NCI-H226 (cell line): ENCODE measurements at regions not wholly inside any gene's neighbourhood (a gene's known extent, or its start where the extent isn't known, plus 50 kb on each side); places are given as distances from the start of the nearest gene placed in this dataset.

Experiments used
- DNase-seq: peaks from one replicate; pipeline ENCODE4 v3.0.0-alpha.2; 2015

DNA sequence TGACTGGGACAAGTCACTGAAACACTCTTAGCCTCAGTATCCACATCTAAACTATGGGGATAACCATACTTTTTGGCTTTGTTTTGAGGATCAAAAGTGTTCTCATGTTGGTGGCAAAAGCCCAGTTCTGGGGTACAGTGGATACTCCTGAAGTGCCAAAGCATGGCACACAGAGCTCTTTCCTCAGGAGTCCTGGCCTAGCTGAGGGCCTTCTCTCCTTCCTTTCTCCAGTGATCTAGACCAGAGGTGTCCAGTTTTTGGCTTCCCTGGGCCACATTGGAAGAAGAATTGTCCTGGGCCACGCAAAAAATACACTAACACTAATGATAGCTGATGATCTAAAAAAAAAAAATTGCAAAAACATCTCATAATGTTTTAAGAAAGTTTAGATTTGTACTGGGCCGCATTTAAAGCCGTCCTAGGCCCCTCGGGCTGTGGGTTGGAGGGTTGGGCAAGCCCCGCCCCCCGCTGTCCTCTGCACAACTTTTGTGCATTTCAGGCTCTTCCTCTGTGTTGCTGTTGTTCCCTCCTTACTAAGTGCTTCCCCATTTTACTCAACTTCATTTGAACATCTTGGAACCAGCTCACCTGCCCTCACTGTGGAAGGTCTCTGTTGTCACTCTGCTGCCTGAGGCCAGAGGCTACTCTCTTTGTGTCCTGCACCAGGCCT is 337.0 kb downstream of the CYRIA start:
- no peak for DNase-seq

DNA sequence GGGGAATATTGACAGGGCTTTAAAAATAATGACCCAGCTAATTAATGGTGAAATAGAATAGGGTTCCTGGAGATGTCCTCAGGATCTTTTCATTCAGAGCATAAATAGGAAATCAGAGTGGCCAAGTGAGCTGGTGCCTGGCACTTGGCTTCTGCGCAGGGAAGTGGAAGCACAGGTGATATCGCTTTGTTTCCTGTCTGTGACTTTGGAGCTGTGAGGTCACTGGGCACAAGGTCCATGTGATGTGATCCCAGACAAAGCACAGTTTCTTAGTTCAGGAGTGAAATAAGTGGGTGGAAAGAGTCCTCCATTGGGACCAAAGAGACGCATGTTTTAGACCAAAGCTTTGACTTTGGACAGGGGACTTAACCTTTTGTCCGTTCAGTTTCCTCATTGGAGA is 338.3 kb downstream of the CYRIA start:
- no peak for DNase-seq

DNA sequence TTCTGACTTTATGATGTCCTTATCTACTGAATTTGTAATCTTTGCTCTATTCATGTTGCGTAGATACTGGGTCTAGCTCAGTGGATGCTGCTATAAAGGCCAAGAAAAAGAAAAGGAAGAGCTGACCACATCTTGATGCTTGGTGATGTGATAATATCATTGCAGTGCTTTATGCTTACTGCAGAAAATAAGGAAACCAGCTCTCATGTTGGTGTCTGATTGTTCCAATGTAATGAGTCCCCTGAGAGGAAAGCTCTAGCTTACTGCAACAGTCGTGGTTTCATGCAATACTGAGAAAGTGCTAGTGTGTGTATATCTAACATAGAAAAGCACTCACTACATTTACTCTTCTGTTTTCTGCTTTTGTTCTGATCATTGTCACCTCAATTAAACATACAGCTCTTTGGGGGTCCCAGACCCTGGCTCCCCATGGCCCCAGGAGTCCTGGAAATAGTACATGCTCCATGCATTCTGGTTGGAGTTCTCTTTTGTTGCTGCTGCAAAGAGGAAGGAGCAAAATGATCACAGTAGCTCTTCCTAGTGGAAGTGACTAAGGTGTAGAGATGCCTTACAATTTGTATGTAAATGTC is 338.8 kb downstream of the CYRIA start:
- no peak for DNase-seq

DNA sequence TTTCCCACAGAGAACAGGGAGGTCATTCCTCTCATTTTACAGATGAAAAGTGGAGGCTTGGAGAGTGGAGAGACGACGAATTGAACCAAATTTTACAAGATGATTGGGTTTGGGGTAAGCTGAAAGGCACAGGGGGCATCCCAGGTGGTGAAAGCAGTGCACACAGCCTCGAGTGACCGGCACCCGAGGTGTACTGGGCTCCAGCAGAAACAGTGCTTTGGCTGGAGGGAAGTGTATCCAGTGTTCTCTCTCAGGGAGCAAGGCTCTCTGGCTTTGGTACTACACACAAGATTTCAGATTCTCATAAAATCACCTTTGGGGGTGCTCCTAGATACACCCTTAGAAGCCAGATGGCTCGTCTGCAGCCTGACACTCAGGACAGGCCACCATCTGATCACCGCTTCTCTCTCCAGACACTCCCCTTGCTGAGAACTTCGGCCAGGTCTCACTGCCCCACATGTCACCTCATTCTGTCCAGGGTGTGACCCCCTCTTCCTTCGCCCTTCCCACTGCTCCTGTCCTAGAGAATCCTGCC is 339.6 kb downstream of the CYRIA start:
- DNase-seq: no peak

DNA sequence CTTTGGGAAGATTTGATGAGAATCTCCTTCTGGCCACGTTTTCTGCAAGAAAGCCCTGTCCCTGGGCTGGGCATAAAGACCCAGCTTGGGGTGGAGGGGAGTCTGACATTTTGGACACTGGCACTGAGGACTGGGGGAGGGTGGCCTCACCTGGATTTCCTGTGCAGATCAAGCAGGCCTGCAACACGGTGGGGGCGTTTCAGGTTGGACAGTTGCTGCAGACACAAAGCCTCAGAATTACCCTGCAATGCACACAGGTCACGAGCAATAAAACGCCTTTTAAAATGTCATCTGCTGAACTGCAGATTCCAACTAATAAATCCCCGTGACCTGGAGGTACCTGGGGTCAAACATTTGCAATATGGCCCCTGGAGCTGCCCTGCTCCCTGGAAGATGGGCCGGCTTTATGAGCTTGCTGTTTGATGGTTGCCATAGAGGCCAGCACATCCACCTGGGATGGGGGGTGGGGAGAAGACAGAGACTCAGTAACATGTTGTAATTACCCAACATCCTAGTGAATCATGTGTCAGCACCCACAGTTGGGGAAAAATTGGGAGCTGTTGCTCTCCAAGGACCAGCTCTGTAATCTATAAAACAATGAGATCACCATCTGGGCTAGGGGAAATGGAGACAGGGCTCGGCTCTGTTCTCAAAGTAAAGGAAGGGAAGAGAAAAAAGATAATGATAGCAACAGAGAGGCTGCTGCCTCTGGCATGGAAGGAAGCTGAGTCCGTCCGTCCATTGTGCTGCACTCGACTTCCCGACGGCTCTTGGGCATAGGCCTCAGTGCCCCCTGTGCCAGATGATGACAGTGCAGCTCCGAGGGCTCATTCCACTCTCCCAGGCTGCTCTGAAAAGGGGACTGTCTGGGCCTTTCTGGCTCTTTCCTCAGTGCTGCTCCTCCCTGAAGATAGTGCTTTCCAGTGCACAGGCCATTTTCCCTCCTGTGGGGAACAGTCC is 340.3 kb downstream of the CYRIA start:
- DNase-seq: no peak

DNA sequence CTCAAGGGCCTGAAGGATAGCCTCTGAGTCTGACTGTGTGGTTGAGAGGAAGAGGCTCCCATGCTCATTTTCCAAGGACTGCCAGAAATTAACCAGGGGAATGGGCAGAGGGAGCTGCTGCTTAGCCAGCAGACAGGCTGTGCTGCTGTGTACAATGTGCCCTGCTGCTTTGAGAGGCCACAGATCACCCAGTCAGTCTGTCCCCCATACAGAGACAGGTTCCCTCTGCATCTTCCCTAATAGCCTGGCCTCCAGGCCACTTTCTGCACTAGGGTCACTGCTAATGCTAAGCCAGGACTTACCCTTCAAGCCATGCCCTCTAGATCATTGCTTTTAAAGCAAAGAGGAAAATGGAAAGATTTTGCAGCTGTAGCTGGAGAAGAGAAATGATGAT is 341.1 kb downstream of the CYRIA start:
- DNase-seq: no peak

DNA sequence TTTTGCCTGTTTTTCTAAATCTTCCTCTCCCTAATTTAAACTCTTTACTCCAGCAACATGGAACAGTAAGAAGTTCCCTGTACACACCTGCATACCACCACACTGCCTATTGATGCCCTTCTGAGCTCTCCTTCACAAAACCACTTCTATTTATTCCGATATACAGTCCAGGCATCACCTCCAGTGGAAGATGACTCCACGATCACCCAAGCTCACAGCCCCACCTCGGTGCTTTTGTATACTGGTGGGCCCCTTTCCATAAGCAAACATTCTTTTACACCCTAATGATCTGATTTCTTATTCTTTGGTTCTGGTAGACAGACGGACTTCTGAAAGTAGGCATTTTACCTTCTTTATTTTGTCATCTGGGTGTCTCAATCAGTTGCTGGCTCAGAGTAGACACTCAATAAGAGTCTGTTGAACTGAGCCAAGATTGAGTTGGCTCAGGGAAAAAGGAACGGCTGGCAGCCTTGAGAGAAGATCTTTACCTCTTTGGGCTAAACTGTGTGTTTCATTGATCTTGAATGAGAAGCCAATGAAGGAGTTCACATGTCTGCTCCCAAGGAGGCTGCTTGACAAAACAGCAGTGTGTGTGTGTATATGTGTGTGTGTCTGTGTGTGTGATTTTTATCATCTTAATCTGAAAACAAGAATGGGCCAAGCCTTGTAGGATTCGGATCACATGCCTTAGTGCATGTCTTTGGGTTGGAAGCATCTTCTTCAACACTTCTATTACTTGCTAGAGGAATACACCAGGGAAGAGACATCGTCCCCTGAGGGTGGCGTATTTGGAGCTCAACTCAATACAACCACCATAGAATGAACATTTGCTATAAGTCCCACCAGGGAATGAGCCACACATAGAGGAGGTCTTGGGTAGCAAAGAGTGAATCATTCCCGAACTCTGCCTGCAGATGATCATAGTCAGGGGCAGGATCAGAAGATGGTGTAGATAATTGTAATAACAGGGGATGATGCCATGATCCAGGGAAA is 341.8 kb downstream of the CYRIA start:
- no peak for DNase-seq

DNA sequence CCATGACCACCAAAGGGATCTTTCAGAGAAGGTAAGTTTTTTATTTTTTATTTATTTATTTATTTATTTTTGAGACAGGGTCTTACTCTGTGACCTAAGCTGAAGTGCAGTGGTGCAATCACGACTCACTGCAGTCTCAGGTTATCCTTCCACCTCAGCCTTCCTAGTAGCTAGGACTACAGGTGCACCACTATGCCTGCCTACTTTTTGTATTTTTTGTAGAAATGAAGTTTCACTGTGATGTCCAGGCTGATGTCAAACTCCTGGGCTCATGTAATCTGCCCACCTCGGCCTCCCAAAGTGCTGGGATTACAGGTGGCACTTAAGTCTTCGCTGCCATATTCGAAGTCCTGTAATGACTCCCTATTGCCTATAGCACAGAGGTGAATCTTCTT is 342.5 kb downstream of the CYRIA start:
- no peak for DNase-seq

DNA sequence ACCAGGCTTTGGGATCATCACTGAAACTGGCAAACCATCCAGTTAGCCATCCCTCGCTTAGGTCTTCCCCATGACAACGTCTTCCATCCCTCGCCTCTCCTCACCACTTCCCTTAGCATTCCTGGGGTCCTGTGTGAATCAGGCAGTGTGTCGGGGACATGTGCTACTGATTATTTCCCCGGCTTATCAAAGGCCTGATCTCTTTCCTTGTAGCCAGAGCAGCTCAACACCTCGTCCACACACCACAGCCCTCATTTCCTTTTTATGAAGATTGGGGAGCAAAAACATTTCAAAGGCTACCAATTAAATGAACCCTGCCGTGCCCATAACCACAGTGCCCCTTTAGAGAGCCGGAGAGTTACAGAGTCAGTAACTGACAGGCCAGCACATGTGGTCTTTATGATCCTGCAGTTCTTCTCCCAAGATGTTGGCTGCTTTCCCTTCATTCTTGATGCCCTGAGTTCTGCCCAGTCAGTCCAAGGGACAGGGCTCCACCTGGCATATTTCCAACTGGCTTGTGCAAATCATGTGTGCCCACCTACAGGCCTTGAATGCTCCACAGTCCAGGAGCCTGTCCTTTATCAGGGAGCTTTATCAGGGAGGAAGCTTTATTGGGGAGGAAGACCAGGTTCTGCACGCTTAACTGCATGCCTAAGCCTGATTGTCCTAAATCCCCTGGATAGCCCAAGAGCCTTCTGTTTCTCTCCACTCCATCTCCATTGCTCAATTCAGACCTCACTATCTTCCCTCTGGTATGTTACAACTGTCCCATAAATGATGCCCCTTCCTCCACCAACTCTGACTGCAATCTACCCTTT is 343.1 kb downstream of the CYRIA start:
- no peak for DNase-seq

DNA sequence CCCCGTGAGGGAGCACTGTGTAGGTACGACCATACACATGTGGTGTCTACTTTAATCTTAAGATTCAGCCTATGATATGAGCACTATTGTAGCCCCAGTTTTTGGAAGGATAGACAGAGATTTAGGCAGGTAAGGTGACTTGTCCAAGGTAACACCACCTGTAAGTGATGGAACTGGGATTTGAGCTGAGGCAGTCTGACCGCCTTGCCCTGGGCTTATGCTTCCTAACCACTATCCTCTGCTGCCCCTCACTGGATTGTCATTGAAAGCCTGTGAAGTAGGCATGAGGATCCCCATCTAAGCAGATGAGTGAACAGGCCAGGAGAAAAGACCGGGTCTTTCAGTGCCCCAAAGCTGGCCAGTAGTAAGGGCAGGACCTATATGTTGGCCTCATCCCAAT is 343.8 kb downstream of the CYRIA start:
- no peak for DNase-seq

DNA sequence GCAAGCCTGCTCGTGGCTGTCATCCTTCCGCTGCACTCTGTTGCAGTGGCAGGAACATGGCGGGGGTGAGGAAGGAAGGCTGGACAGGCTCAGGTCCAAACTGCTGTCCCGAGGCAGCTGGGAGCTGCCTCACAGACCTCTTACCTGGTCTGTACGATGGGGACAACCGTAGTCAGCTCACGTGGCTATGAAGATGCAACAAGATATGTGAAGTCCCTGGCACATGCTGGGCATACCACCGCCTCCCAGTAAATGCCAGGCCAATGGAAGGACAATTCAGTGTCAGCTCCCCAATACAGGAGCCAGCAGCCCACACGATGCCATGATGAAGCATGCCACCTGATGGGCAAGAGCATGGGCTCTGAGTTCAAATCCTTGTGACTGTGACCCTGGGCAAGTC is 344.4 kb downstream of the CYRIA start:
- DNase-seq: no peak

DNA sequence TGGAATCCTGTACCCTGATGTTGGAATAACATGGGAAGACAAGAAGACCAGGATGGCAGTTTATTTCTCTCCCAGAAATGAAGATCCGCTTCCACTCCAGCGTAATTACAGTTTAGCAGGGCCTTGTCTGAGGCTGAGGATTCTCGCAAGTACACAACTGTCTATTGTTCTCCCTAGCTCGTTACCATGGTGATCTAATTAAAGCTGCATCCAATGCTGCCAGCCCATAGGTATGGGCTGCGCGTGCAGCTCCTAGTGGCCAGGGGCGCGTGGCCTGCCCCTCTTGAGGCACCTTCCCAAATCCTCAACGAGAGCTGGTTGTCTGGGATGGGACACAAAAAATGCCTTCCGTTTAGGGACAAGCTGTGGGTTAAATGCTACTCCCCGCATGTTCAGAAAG is 344.9 kb downstream of the CYRIA start:
- no peak for DNase-seq

DNA sequence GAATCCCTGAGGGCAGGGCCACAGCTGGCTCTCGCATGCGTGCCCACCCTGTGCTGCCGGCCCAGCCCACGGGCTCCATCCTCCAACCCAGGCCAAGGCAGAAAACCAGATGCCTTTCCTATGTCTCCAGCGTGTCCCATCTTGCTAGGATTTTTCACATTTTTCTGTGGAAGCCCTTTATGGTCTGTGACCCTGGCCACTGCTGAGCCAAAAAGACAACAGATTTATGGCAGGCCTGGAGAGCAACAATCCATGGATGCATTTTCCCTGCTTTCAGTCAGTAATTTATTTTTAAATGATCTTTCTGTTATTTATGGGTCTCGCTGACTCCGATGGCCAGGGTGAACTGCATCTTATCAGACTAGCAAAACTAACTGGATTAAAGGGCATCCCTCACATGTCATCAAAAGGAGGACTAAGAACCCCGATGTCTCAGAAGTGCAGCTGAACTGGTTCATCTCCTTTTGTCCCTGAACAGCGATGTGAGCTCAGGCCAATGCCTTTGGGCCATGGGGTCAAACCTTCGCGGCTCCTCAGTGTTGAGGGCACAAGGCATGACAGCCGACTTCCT is 346.0 kb downstream of the CYRIA start:
- DNase-seq: no peak

DNA sequence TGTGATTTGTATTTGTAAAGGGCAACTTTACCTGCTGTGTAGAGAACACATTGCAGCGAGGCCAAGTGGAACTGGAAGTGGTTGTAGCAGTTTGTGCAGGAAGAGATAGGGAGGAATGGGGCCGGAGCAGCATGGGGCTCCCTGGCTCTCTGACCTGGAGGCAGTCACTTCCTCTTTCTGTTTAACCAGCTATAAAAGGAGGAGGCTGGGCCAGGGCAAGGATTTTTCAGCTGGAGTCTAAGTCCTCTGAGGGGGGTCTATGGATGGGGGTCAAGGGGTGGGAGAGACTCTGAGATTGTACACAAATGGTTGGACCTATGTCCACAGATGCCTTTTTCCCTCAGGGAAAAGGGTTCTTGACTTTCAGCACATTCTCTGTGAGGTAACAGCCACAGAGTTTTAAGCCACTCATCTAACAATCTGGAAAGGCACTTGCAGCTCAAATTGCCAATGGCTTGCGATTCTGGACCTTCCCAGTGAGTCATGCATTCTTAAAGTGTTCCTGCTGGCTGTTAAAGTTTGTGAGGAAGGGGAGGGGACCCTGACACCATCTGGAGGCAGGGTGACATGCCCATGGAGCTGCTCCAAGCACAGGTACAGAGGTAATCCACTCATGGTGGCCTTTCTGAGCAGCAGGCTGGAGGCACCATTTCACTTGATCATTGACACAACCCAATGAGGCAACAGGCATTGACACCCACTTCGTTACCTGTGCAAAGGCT is 347.0 kb downstream of the CYRIA start:
- DNase-seq: no peak

DNA sequence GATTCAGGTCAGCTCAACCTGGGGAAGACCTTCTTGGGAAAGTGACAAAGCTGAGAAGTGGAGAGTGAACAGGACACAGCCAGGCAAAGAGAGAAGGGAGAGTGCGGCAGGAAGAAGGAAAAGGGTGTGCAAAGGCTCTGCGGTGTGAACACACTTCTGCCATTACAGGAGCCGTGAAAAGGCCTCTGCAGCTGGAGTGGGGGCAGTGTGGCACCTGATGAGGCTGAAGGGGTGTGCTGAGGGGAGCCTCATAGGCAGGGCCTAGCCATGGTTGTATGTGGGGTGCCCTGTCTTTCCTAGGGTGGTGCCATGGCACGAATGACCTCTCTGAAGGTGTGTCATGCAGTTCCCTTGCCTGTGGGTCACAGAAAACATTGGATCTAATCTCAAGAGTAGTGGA is 347.6 kb downstream of the CYRIA start:
- DNase-seq: no peak

DNA sequence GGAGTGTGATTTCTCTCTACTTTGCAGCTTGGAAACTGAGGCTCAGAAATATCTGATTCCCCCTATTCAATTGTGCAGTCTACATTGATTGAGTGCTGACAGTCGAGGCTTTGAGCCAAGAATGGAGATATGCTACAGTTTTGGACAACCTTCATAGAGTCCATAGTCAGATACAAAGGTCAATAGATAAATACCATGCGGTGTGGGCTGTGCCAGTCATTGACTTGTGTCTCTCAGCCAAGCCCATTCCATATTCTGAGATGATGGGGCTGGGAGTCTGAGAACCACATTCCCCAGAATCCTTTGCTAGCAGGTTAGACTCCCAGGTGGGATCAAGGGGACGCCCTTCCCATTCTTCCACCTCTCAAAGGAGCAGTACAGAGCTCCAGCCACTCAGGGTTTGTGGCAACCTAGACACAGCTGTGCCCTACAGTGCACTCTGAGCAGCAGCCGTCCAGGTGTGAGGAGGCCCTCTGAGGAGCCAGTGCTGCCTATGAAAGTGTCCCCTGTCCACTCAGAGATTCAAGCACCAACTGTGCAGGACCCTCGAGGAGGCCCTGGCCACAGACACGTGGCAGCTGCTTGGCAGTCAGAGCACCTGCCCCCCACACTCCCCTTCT is 348.3 kb downstream of the CYRIA start:
- no peak for DNase-seq

DNA sequence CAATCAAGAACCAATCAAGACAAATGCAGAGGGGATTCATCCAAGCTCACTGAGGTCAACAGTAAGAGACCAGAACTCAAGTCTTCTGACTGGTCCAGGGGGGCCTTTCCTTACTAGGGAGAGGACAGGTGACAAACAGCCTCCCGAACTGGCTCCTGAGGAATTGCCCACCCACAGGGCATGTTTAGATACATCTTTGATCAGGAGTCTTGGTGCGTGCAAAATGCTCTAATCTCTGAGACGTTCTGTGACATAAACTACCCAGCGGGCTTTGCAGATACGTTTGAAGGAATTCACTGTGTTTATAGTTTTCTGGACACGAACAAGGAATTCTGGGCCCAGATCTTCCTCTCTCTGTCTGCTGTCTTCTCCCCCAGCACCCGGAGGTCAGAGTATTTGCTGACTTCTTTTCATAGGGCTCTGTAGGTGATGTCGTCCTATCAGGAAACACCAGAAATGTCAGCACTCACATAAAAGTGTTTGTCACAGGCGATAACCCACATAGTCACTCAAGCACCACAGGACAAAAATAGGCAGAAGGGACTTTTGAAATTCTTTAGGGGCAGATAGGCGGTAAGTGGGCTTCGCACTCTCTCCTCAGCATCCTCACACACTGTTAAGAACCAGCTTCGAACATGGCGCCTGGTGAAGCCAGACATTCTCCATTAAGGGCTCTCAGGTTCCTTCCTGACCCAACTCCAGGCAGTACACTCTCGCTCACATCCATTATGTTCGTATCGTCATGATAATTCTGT is 349.0 kb downstream of the CYRIA start:
- DNase-seq: no peak

DNA sequence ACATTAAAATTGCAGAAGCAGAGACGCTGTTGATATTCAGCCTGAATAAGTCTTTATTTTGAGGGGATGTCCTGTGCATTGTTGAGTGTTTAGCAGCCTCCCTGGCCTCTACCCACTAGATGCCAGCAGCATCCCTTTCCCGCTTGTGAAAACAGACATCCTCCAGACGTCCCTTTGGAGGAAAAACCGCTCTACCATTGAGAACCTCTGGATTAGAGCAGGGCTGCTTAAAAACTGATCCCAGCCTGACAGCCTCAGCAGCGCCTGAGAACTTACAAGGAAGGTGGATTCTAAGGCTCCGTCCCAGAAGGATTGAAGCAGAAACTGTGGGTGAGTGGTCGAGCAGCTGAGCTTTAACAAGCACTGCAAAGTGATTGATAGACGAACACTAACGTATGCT is 349.7 kb downstream of the CYRIA start:
- no peak for DNase-seq

DNA sequence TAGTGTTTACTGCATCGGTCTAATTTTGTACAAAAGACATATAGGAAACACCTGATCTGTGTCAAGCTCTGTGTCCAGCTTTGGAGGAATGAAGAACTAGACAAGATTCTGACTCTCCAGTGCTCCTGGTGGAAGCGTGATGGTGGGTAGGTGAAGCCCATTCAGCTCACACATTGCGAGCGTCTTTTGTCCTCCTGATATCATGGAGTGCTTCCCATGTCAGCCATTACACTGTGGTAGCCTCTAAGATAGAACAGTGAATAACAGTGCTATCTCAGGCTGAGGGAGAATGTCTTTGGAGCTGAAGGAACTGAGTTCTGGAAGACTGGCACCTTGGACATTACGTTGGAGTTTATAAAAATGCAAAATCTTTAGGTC is 350.2 kb downstream of the CYRIA start:
- no peak for DNase-seq
